HepG2 (cell line): ENCODE measurements at regions not wholly inside any gene's neighbourhood (a gene's known extent, or its start where the extent isn't known, plus 50 kb on each side); places are given as distances from the start of the nearest gene placed in this dataset.

Source experiments
- ATAC-seq: fragments of 200-7000 bp; cut with Tn5 transposase; 3 replicates; pipeline ENCODE4 v1.9.1; 2020; ENCODE audit warnings: mild to moderate bottlenecking, moderate library complexity
- BruUV-seq: library from RNA; stranded (reverse); fragments of 400-500 nt; replicated peaks from 2 replicates; lab custom pipeline; 2021; lab: Mats Ljungman, UMichigan
- CTCF ChIA-PET: fragments of 300-600 bp; formaldehyde crosslinking; extraction: SDS; loops from one replicate; lab custom pipeline; 2021; ENCODE audit warnings: low total read pairs, inconsistent platforms, low intra/inter-chr PET ratio; lab: Yijun Ruan, JAX
- POLR2A ChIA-PET: fragments of 350-600 bp; sonication (Branson Sonifier 250); formaldehyde crosslinking; loops from one replicate; lab custom pipeline; 2020; ENCODE audit warnings: antibody characterized with exemption, inconsistent platforms; lab: Yijun Ruan, JAX
- DNase-seq: peaks from one replicate; pipeline ENCODE4 v3.0.0-alpha.2; 2015; ENCODE audit warnings: low spot score
- FAIRE-seq: peaks from 3 replicates; lab custom pipeline; 2011; peaks lifted over from hg19 to GRCh38; lab: Jason Lieb, UNC
- H2AFZ ChIP-seq: one replicate; pipeline ENCODE4 v1.6.1; 2011; ENCODE audit warnings: low read length, inconsistent platforms
- H3K27ac ChIP-seq: fragments of 300-600 bp; 3 replicates; pipeline ENCODE4 v1.8.0; 2011; ENCODE audit warnings: mixed run types, mild to moderate bottlenecking, mixed read lengths, low read length, inconsistent platforms; ENCODE audit not compliant: insufficient read depth; ENCODE audit errors: extremely low read length
- H3K27me3 ChIP-seq, 2 experiments: fragments of 200-600 bp in 1 of 2; 2 replicates in 1 of 2; 3 replicates in 1 of 2; pipeline versions ENCODE4 v1.6.0 to v1.8.0; 2011; ENCODE audit warnings: low read length in 2 of 2, mild to moderate bottlenecking in 2 of 2, moderate library complexity in 2 of 2, inconsistent platforms in 1 of 2; ENCODE audit not compliant: insufficient read depth in 2 of 2, control insufficient read depth in 1 of 2
- H3K36me3 ChIP-seq, 2 experiments: fragments of 200-600 bp in 1 of 2; replicated peaks in 1 of 2; 2 replicates in 1 of 2; 3 replicates in 1 of 2; pipeline versions ENCODE4 v1.5.1 to v1.8.0; 2011; ENCODE audit warnings: low read length in 2 of 2, inconsistent platforms in 1 of 2; ENCODE audit not compliant: insufficient read depth in 2 of 2, control insufficient read depth in 1 of 2
- H3K4me1 ChIP-seq: 2 replicates; pipeline ENCODE4 v1.5.1; 2012; ENCODE audit warnings: low read length, inconsistent platforms; ENCODE audit not compliant: insufficient read depth
- H3K4me2 ChIP-seq: 2 replicates; pipeline ENCODE4 v1.6.0; 2011; ENCODE audit warnings: low read depth, low read length, inconsistent platforms
- H3K4me3 ChIP-seq, 3 experiments: fragments of 200-600 bp in 1 of 3; sonication (generic), shearing (Covaris generic) in 1 of 3; replicated peaks in 1 of 3; 2 replicates each; pipeline ENCODE4 v1.5.1; 2011 to 2016; ENCODE audit warnings: low read length in 3 of 3, inconsistent platforms in 2 of 3, low read depth in 2 of 3, mild to moderate bottlenecking in 2 of 3, control low read depth in 1 of 3, mixed read lengths in 1 of 3; ENCODE audit not compliant: insufficient read depth in 1 of 3
- H3K79me2 ChIP-seq: one replicate; pipeline ENCODE4 v1.6.1; 2011; ENCODE audit warnings: low read length, inconsistent platforms; ENCODE audit not compliant: insufficient read depth
- H3K9ac ChIP-seq: 2 replicates; pipeline ENCODE4 v1.6.0; 2011; ENCODE audit warnings: mild to moderate bottlenecking, low read depth, low read length, inconsistent platforms; ENCODE audit not compliant: insufficient read depth
- H3K9me3 ChIP-seq: 2 replicates; pipeline ENCODE4 v1.5.1; 2012; ENCODE audit warnings: mild to moderate bottlenecking, low read length
- H4K20me1 ChIP-seq: 2 replicates; pipeline ENCODE4 v1.6.0; 2011; ENCODE audit warnings: inconsistent platforms, mild to moderate bottlenecking, low read length, moderate library complexity; ENCODE audit not compliant: insufficient read depth
- FOXA3 ChIP-seq: IDR thresholded peaks from 2 replicates; pipeline ENCODE4 v1.6.1; 2016; ENCODE audit warnings: missing genetic modification reagents, missing compliant biosample characterization
- MIER2 ChIP-seq: IDR thresholded peaks from 2 replicates; pipeline ENCODE4 v1.6.1; 2016; ENCODE audit warnings: missing biosample characterization, missing genetic modification reagents
- MTF1 ChIP-seq: sonication (generic); formaldehyde crosslinking; IDR thresholded peaks from 2 replicates; pipeline ENCODE4 v1.5.0; 2020; ENCODE audit warnings: missing genetic modification reagents
- RELA ChIP-seq: sonication (generic); formaldehyde crosslinking; IDR thresholded peaks from 2 replicates; pipeline ENCODE4 v1.4.0; 2020; ENCODE audit warnings: missing genetic modification reagents
- RNF2 ChIP-seq: fragments of 450-650 bp; conservative IDR thresholded peaks from 2 replicates; pipeline ENCODE4 v1.6.1; 2016; ENCODE audit warnings: low read depth
- RXRA ChIP-seq: sonication (generic); formaldehyde crosslinking; IDR thresholded peaks from 2 replicates; pipeline ENCODE4 v1.5.1; 2020; ENCODE audit warnings: missing genetic modification reagents
- ZBTB34 ChIP-seq: sonication (generic); formaldehyde crosslinking; IDR thresholded peaks from 2 replicates; pipeline ENCODE4 v1.8.0; 2022; ENCODE audit warnings: mild to moderate bottlenecking, missing genetic modification reagents
- ZNF205 ChIP-seq: IDR thresholded peaks from 2 replicates; pipeline ENCODE4 v1.6.1; 2018; ENCODE audit warnings: missing biosample characterization, missing genetic modification reagents
- ZNF556 ChIP-seq: sonication (generic); formaldehyde crosslinking; IDR thresholded peaks from 2 replicates; pipeline ENCODE4 v1.4.0; 2020; ENCODE audit warnings: mild to moderate bottlenecking, missing genetic modification reagents, borderline replicate concordance
- ZNF607 ChIP-seq: sonication (generic); formaldehyde crosslinking; IDR thresholded peaks from 2 replicates; pipeline ENCODE4 v1.5.1; 2020; ENCODE audit warnings: missing genetic modification reagents, mild to moderate bottlenecking, borderline replicate concordance
- WGBS: methylation state at CpG from one replicate; pipeline ENCODE4 v1.1.6; 2017; ENCODE audit warnings: low lambda C conversion rate; 5-methylcytosine and 5-hydroxymethylcytosine counted together
- in situ Hi-C: cut with HindIII; loops from 2 replicates; pipeline ENCODE4 v1.10.0; 2017; ENCODE audit warnings: low pct_unique_long_range_greater_than_20kb; ENCODE audit not compliant: extremely low pct_ligation_motif_present
- intact Hi-C: fragments of 100-400 bp; cut with micrococcal nuclease; formaldehyde crosslinking; loops from one replicate; pipeline ENCODE4 v1.10.0; 2022; ENCODE audit not compliant: unreplicated experiment
- TF ChIP-seq, protein P1 (sequence below), 2 experiments: IDR thresholded peaks; 2 replicates each; pipeline ENCODE4 v1.6.1; 2011 to 2012; ENCODE audit warnings: low read length in 2 of 2, borderline replicate concordance in 1 of 2, low read depth in 1 of 2, mild to moderate bottlenecking in 1 of 2, moderate library complexity in 1 of 2

- BruUV-seq = no TSS peak
- ChIA-PET CTCF (no interaction called here), POLR2A (no interaction called here)
- no peaks in the 10 kb centered on the region for H3K4me1 ChIP-seq
- no peaks in the 10 kb centered on the region for H3K36me3 ChIP-seq
- H3K27me3 ChIP-seq = no peaks in the 10 kb centered on the region
- in situ Hi-C loops = no loop called here
- no peak overlapping the region for H3K9ac ChIP-seq
- no peaks in the 10 kb centered on the region for H3K79me2 ChIP-seq
- ATAC-seq (peak; percentile 42; the same call in 1 of the 3 replicates), DNase-seq (no peak), FAIRE-seq (no peak)
- H3K9me3 ChIP-seq = no peaks in the 10 kb centered on the region
- no peaks in the 10 kb centered on the region for H4K20me1 ChIP-seq
- no peak overlapping the region for H3K4me2 ChIP-seq
- H3K4me3 ChIP-seq = no peak overlapping the region
- intact Hi-C loops = no loop called here
- no peak overlapping the region for H3K27ac ChIP-seq
- H2AFZ ChIP-seq = no peak overlapping the region
- TF ChIP-seq FOXA3 (CRISPR knock-in tag) (no peak), MIER2 (CRISPR knock-in tag) (peak; percentile 92), ZNF556 (CRISPR knock-in tag) (no peak)
- TF ChIP-seq, protein P1, sequence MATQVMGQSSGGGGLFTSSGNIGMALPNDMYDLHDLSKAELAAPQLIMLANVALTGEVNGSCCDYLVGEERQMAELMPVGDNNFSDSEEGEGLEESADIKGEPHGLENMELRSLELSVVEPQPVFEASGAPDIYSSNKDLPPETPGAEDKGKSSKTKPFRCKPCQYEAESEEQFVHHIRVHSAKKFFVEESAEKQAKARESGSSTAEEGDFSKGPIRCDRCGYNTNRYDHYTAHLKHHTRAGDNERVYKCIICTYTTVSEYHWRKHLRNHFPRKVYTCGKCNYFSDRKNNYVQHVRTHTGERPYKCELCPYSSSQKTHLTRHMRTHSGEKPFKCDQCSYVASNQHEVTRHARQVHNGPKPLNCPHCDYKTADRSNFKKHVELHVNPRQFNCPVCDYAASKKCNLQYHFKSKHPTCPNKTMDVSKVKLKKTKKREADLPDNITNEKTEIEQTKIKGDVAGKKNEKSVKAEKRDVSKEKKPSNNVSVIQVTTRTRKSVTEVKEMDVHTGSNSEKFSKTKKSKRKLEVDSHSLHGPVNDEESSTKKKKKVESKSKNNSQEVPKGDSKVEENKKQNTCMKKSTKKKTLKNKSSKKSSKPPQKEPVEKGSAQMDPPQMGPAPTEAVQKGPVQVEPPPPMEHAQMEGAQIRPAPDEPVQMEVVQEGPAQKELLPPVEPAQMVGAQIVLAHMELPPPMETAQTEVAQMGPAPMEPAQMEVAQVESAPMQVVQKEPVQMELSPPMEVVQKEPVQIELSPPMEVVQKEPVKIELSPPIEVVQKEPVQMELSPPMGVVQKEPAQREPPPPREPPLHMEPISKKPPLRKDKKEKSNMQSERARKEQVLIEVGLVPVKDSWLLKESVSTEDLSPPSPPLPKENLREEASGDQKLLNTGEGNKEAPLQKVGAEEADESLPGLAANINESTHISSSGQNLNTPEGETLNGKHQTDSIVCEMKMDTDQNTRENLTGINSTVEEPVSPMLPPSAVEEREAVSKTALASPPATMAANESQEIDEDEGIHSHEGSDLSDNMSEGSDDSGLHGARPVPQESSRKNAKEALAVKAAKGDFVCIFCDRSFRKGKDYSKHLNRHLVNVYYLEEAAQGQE (IDR thresholded peaks at IDR 0.05; ENCODE audit: borderline replicate concordance in 1 of 2, low read depth in 1 of 2, low read length in 2 of 2) = peak; percentile 44 to 90
- 3% methylated on average over 2 of the region's 2 CpGs for WGBS
These were observed 289.4 kb upstream of the MIR17HG start for GRCh38 chr13:91058066-91058465.

- TF ChIP-seq MTF1 (CRISPR knock-in tag) (no peak), ZBTB34 (CRISPR knock-in tag) (no peak), RNF2 (no peak), ZNF205 (no peak), RXRA (no peak), RELA (CRISPR knock-in tag) (no peak), ZNF607 (CRISPR knock-in tag) (no peak)
- H3K27ac ChIP-seq = no peak overlapping the region
- H3K36me3 ChIP-seq = no peaks in the 10 kb centered on the region
- ATAC-seq = no peak
- no peak overlapping the region for H3K4me3 ChIP-seq
- POLR2A ChIA-PET = no interaction called here
- H3K4me1 ChIP-seq = no peaks in the 10 kb centered on the region
- no peak overlapping the region for H3K9ac ChIP-seq
- no peaks in the 10 kb centered on the region for H3K27me3 ChIP-seq
- CTCF ChIA-PET = no interaction called here
- no peak overlapping the region for H2AFZ ChIP-seq
- intact Hi-C loops = no loop called here
- in situ Hi-C loops = no loop called here
- FAIRE-seq = no peak
- no peaks in the 10 kb centered on the region for H4K20me1 ChIP-seq
- no peak overlapping the region for H3K4me2 ChIP-seq
- DNase-seq = no peak
- H3K9me3 ChIP-seq = no peaks in the 10 kb centered on the region
- BruUV-seq = no TSS peak
- H3K79me2 ChIP-seq = no peaks in the 10 kb centered on the region
These were observed 288.6 kb upstream of the MIR17HG start for GRCh38 chr13:91058919-91059318.
